ENCODE measurements at regions not wholly inside any gene's neighbourhood (a gene's known extent, or its start where the extent isn't known, plus 50 kb on each side); places are given as distances from the start of the nearest gene placed in this dataset.

GRCh38 chr7:81155654-81156373, 237.0 kb upstream of the SEMA3C start:
- TF ChIP-seq CEBPB (IDR thresholded peaks at IDR 0.05) (no peak), REST (IDR thresholded peaks at IDR 0.05; ENCODE audit: low read depth) (no peak), RAD21 (IDR thresholded peaks at IDR 0.05; ENCODE audit: low read depth) (no peak), TAF1 (IDR thresholded peaks at IDR 0.05; ENCODE audit: low read depth) (no peak), TCF12 (IDR thresholded peaks at IDR 0.05; ENCODE audit: low read depth) (no peak), CREB1 (IDR thresholded peaks at IDR 0.05; ENCODE audit: low read depth) (no peak), NFIC (IDR thresholded peaks at IDR 0.05) (no peak), USF1 (IDR thresholded peaks at IDR 0.05) (no peak), FOXM1 (IDR thresholded peaks at IDR 0.05; ENCODE audit: borderline replicate concordance, low read depth) (no peak), ZBTB7A (IDR thresholded peaks at IDR 0.05; ENCODE audit: low read depth) (no peak), EGR1 (IDR thresholded peaks at IDR 0.05) (no peak), YY1 (IDR thresholded peaks at IDR 0.05; ENCODE audit: low read depth) (no peak), TEAD4 (IDR thresholded peaks at IDR 0.05) (no peak), MAX (IDR thresholded peaks at IDR 0.05) (no peak), EP300 (IDR thresholded peaks at IDR 0.05; ENCODE audit: borderline replicate concordance) (no peak)

- no peak for TF ChIP-seq FOXM1 (IDR thresholded peaks at IDR 0.05; ENCODE audit: borderline replicate concordance, low read depth)
- TF ChIP-seq RAD21 (IDR thresholded peaks at IDR 0.05; ENCODE audit: low read depth) = no peak
- no peak for TF ChIP-seq CREB1 (IDR thresholded peaks at IDR 0.05; ENCODE audit: low read depth)
- TF ChIP-seq TCF12 (IDR thresholded peaks at IDR 0.05; ENCODE audit: low read depth) = no peak
- TF ChIP-seq EGR1 (IDR thresholded peaks at IDR 0.05) = no peak
- no peak for TF ChIP-seq NFIC (IDR thresholded peaks at IDR 0.05)
- TF ChIP-seq TAF1 (IDR thresholded peaks at IDR 0.05; ENCODE audit: low read depth) = no peak
These were observed 235.7 kb upstream of the SEMA3C start for GRCh38 chr7:81154565-81154964.

- TF ChIP-seq EP300 (IDR thresholded peaks at IDR 0.05; ENCODE audit: borderline replicate concordance) (peak; percentile 50; the same call in 1 of the 2 replicates), YY1 (IDR thresholded peaks at IDR 0.05; ENCODE audit: low read depth) (no peak), TEAD4 (IDR thresholded peaks at IDR 0.05) (no peak; the same call in 1 of the 2 replicates), CEBPB (IDR thresholded peaks at IDR 0.05) (no peak), RAD21 (IDR thresholded peaks at IDR 0.05; ENCODE audit: low read depth) (no peak)
These were observed 232.1 kb upstream of the SEMA3C start for GRCh38 chr7:81150951-81151361.

GRCh38 chr7:81143856-81144255, 225.0 kb upstream of the SEMA3C start:
- TF ChIP-seq REST (IDR thresholded peaks at IDR 0.05; ENCODE audit: low read depth) = no peak
- TF ChIP-seq EGR1 (IDR thresholded peaks at IDR 0.05) = no peak
- TF ChIP-seq ZBTB7A (IDR thresholded peaks at IDR 0.05; ENCODE audit: low read depth) = no peak
- no peak for TF ChIP-seq NFIC (IDR thresholded peaks at IDR 0.05)

GRCh38 chr7:81140775-81141174, 221.9 kb upstream of the SEMA3C start:
- no peak for TF ChIP-seq USF1 (IDR thresholded peaks at IDR 0.05)

- TF ChIP-seq USF1 (IDR thresholded peaks at IDR 0.05) (no peak), NFIC (IDR thresholded peaks at IDR 0.05) (no peak)
These were observed 221.4 kb upstream of the SEMA3C start for GRCh38 chr7:81140252-81140651.

GRCh38 chr7:81138870-81139269, 220.0 kb upstream of the SEMA3C start:
- peak; percentile 32; the same call in 1 of the 2 replicates for TF ChIP-seq TEAD4 (IDR thresholded peaks at IDR 0.05)
- TF ChIP-seq USF1 (IDR thresholded peaks at IDR 0.05) = no peak

Data from Ishikawa (cell line).